SU-DHL-6 (cell line): ENCODE measurements at regions not wholly inside any gene's neighbourhood (a gene's known extent, or its start where the extent isn't known, plus 50 kb on each side); places are given as distances from the start of the nearest gene placed in this dataset.

Experiments used
- EZH2phosphoT487 ChIP-seq: fragments of 200-600 bp; sonication (generic), shearing (Covaris generic); conservative IDR thresholded peaks from 2 replicates; pipeline ENCODE4 v1.6.1; 2018; ENCODE audit warnings: mild to moderate bottlenecking, antibody characterized with exemption, low read length, moderate library complexity, mixed read lengths
- TF ChIP-seq, protein P1 (sequence below): fragments of 200-600 bp; sonication (generic); IDR thresholded peaks from one replicate; pipeline ENCODE4 v1.5.1; 2017; ENCODE audit warnings: antibody characterized with exemption, mild to moderate bottlenecking, low read length, moderate library complexity; ENCODE audit not compliant: insufficient read depth, poor library complexity, severe bottlenecking

DNA sequence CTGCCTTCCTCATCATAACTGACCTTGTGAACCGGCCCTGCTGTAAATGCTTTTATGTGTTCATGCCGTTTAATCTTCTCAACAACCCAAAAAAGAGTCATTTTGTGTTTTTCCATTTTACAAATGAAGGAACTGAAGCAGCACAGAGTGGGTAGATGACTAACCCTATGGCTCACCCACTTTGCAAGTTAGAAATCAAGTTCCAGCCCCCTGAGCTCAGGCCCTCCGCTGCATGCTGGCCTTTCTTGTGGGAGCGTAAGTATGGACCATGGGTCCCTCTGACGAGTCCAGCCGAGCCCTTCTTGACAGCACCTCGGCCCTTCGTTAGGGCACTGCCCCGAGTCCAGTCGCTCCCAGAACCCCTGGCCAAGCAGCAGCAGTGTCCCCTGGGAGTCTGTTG lies 194.6 kb downstream of the GLI2 start:
- TF ChIP-seq, protein P1, sequence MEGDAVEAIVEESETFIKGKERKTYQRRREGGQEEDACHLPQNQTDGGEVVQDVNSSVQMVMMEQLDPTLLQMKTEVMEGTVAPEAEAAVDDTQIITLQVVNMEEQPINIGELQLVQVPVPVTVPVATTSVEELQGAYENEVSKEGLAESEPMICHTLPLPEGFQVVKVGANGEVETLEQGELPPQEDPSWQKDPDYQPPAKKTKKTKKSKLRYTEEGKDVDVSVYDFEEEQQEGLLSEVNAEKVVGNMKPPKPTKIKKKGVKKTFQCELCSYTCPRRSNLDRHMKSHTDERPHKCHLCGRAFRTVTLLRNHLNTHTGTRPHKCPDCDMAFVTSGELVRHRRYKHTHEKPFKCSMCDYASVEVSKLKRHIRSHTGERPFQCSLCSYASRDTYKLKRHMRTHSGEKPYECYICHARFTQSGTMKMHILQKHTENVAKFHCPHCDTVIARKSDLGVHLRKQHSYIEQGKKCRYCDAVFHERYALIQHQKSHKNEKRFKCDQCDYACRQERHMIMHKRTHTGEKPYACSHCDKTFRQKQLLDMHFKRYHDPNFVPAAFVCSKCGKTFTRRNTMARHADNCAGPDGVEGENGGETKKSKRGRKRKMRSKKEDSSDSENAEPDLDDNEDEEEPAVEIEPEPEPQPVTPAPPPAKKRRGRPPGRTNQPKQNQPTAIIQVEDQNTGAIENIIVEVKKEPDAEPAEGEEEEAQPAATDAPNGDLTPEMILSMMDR = no peak
- TF ChIP-seq EZH2phosphoT487 = no peak
